DOHH2 (cell line): ENCODE measurements at regions not wholly inside any gene's neighbourhood (a gene's known extent, or its start where the extent isn't known, plus 50 kb on each side); places are given as distances from the start of the nearest gene placed in this dataset.

ENCODE experiments used
- H3F3A ChIP-seq: fragments of 200-600 bp; sonication (generic), shearing (Covaris generic); 2 replicates; pipeline ENCODE4 v1.6.0; 2016; ENCODE audit warnings: antibody characterized with exemption, mild to moderate bottlenecking; ENCODE audit not compliant: control insufficient read depth, insufficient read depth
- H3K27ac ChIP-seq: fragments of 200-600 bp; sonication (generic); 2 replicates; pipeline ENCODE4 v1.5.1; 2014; ENCODE audit warnings: low read depth, mild to moderate bottlenecking, low read length, moderate library complexity
- H3K27me3 ChIP-seq: fragments of 200-600 bp; sonication (generic); 2 replicates; pipeline ENCODE4 v1.6.1; 2014; ENCODE audit warnings: mild to moderate bottlenecking, low read length, mixed read lengths; ENCODE audit not compliant: control insufficient read depth
- H3K36me3 ChIP-seq: fragments of 200-600 bp; sonication (generic); 2 replicates; pipeline ENCODE4 v1.6.1; 2014; ENCODE audit warnings: mild to moderate bottlenecking, low read length, moderate library complexity, mixed read lengths; ENCODE audit not compliant: control insufficient read depth
- H3K4me1 ChIP-seq: fragments of 200-600 bp; sonication (generic); 2 replicates; pipeline ENCODE4 v1.6.1; 2014; ENCODE audit warnings: mild to moderate bottlenecking, low read length, mixed read lengths; ENCODE audit not compliant: control insufficient read depth
- H3K4me2 ChIP-seq: fragments of 200-600 bp; sonication (generic); 2 replicates; pipeline ENCODE4 v1.6.0; 2014; ENCODE audit warnings: mild to moderate bottlenecking, low read length, moderate library complexity
- H3K4me3 ChIP-seq: fragments of 200-600 bp; sonication (generic); 2 replicates; pipeline ENCODE4 v1.5.1; 2014; ENCODE audit warnings: mild to moderate bottlenecking, low read length, mixed read lengths
- H3K79me2 ChIP-seq: fragments of 200-600 bp; sonication (generic); 2 replicates; pipeline ENCODE4 v1.6.1; 2014; ENCODE audit warnings: mild to moderate bottlenecking, low read length, mixed read lengths; ENCODE audit not compliant: control insufficient read depth
- H3K9me2 ChIP-seq: fragments of 200-600 bp; sonication (generic); replicated peaks from 2 replicates; pipeline ENCODE4 v1.6.1; 2014; ENCODE audit warnings: mild to moderate bottlenecking, low read length, mixed read lengths; ENCODE audit not compliant: control insufficient read depth
- H3K9me3 ChIP-seq: fragments of 200-600 bp; sonication (generic); 2 replicates; pipeline ENCODE4 v1.6.1; 2014; ENCODE audit warnings: antibody characterized with exemption, low read length, mixed read lengths; ENCODE audit not compliant: control insufficient read depth, insufficient read depth
- H4K20me1 ChIP-seq: fragments of 200-600 bp; sonication (generic); 2 replicates; pipeline ENCODE4 v1.6.0; 2014; ENCODE audit warnings: low read depth, mild to moderate bottlenecking, antibody characterized with exemption, low read length, moderate library complexity; ENCODE audit not compliant: control insufficient read depth, insufficient read depth
- CTCF ChIP-seq: fragments of 200-600 bp; sonication (generic); IDR thresholded peaks from one replicate; pipeline ENCODE4 v1.5.1; 2014; ENCODE audit warnings: antibody characterized with exemption, mild to moderate bottlenecking, low read depth, low read length; ENCODE audit not compliant: poor library complexity, severe bottlenecking
- EZH2phosphoT487 ChIP-seq: fragments of 200-600 bp; sonication (generic); IDR thresholded peaks from 2 replicates; pipeline ENCODE4 v1.6.1; 2017; ENCODE audit warnings: borderline replicate concordance, mild to moderate bottlenecking, antibody characterized with exemption, low read length, moderate library complexity, mixed read lengths

DNA sequence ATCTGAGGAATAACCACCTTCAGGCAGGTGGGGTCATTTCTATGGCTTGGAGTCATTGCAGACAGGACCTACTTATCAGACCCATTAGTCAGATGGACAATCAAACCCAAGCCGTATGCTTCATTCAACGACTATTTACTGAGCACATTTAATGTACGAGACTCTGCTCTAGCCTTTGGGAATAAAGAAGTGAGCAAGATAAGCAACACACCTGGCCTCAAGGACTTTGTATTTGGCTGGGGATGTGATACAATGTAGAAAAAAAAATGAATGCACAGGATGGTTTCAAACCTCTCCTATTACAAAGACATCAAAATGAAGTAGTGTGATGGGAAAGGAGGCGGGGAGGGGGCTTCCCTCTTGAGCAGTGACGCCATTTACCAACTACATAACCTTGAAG is 311.7 kb downstream of the PMP22 start:
- Histone ChIP-seq H3F3A (no peaks in the 10 kb centered on the region), H3K79me2 (no peaks in the 10 kb centered on the region), H4K20me1 (no peaks in the 10 kb centered on the region), H3K36me3 (no peaks in the 10 kb centered on the region), H3K4me3 (no peak overlapping the region), H3K27ac (no peak overlapping the region), H3K9me2 (no peaks in the 10 kb centered on the region), H3K4me1 (no peaks in the 10 kb centered on the region), H3K9me3 (peaks cover 6% of the 10 kb centered on the region; the same call in 1 of the 2 replicates), H3K4me2 (no peak overlapping the region), H3K27me3 (no peaks in the 10 kb centered on the region)
- TF ChIP-seq EZH2phosphoT487 (no peak), CTCF (no peak)

DNA sequence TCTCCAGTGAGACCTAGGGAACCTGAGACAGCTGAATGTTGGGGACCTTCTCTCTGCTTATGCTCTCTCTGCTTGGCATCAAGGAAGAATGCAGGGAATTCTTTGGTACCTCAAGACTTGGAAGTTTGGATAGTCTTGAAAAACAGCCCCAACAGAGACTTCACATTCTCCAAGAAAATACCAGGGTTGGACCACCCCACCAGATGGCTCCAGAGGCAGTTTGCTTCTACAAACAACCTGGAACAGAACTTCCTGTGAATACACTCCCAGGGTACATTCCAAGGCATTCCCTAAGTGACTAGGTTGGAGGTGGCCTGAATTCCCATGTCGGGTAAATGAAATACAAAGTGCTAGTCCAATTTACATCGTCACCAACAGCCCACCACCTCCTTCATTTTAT is 314.4 kb downstream of the PMP22 start:
- TF ChIP-seq EZH2phosphoT487, result no peak
- TF ChIP-seq CTCF, result no peak

DNA sequence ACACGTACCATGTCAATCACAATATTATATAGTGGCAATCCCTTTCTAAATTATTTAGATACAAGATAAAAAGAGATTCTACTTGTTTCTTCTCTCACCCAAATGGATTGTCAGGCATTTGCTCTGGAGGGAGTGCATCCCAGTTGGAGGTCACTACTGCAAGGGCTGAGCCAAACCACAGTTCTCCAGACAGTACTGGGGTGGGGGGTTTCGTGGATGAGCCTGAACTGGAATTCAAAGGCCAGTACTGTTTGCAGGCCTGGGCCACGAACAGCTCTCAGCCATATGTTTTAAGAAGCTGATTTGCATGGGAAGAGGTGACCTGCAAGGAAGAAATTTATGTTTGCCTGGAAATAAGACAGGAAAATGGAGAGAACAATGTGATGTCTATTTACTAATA is 314.9 kb downstream of the PMP22 start:
- Histone ChIP-seq H3K4me3 (no peak overlapping the region), H4K20me1 (no peaks in the 10 kb centered on the region), H3K79me2 (no peaks in the 10 kb centered on the region), H3K27me3 (no peaks in the 10 kb centered on the region), H3K27ac (no peak overlapping the region), H3K4me1 (no peaks in the 10 kb centered on the region), H3K9me2 (no peaks in the 10 kb centered on the region), H3K4me2 (no peak overlapping the region), H3F3A (no peaks in the 10 kb centered on the region), H3K9me3 (no peaks in the 10 kb centered on the region), H3K36me3 (no peaks in the 10 kb centered on the region)
- TF ChIP-seq CTCF, result no peak
- TF ChIP-seq EZH2phosphoT487, result no peak

More for the DNA sequence above, 314.4 kb downstream of the PMP22 start:
- Histone ChIP-seq H3K9me3 (no peaks in the 10 kb centered on the region), H3K9me2 (no peaks in the 10 kb centered on the region), H3F3A (no peaks in the 10 kb centered on the region), H3K27ac (no peak overlapping the region), H3K4me2 (no peak overlapping the region), H3K4me3 (no peak overlapping the region), H4K20me1 (no peaks in the 10 kb centered on the region), H3K36me3 (no peaks in the 10 kb centered on the region), H3K27me3 (no peaks in the 10 kb centered on the region), H3K4me1 (no peaks in the 10 kb centered on the region), H3K79me2 (no peaks in the 10 kb centered on the region)

- no peaks in the 10 kb centered on the region for H3K79me2 ChIP-seq
- H3K9me3 ChIP-seq, result no peaks in the 10 kb centered on the region
- H3K4me1 ChIP-seq, result no peaks in the 10 kb centered on the region
- H3K27ac ChIP-seq, result no peak overlapping the region
- H3K27me3 ChIP-seq, result no peaks in the 10 kb centered on the region
- no peaks in the 10 kb centered on the region for H3F3A ChIP-seq
- H3K4me2 ChIP-seq, result no peak overlapping the region
- H3K36me3 ChIP-seq, result no peaks in the 10 kb centered on the region
- TF ChIP-seq CTCF, result no peak
- no peak for TF ChIP-seq EZH2phosphoT487
- no peaks in the 10 kb centered on the region for H4K20me1 ChIP-seq
- H3K4me3 ChIP-seq, result no peak overlapping the region
- no peaks in the 10 kb centered on the region for H3K9me2 ChIP-seq
Measured at GRCh38 chr17:14947671-14948070, 317.5 kb downstream of the PMP22 start.
